GM18502 (cell line): ENCODE measurements at regions not wholly inside any gene's neighbourhood (a gene's known extent, or its start where the extent isn't known, plus 50 kb on each side); places are given as distances from the start of the nearest gene placed in this dataset.

ENCODE experiments used
- ATAC-seq: cut with Tn5 transposase; IDR thresholded peaks from one replicate; pipeline ENCODE4 v1.9.1; 2021; ENCODE audit warnings: mild to moderate bottlenecking; ENCODE audit not compliant: unreplicated experiment, poor library complexity

GRCh38 chr19:28864024-28864503 is 348.9 kb downstream of the UQCRFS1 start:
- ATAC-seq, result no peak

- ATAC-seq, result no peak
These were observed 350.7 kb downstream of the UQCRFS1 start for GRCh38 chr19:28862238-28862637.

- ATAC-seq, result no peak
These were observed 353.1 kb downstream of the UQCRFS1 start for GRCh38 chr19:28859811-28860210.

DNA sequence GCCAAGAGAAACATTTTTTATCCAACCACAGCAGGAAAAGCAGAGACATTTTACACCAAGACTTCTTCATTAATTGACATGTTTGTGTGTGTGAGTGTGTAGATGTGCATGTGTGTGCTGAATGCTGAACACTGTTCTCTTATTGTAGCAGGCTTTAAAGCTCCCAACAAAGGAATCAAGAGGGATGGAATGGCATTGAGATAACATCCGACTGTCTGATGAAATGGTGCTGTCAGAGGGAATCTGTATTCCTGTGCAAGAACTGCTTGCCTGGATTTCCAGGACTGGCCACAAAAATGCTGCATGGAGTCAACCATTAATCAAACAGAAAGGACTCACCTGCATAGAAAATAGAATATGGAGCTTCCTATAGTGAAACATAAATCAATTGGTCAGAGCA is 354.0 kb downstream of the UQCRFS1 start:
- ATAC-seq, result no peak

GRCh38 chr19:28857967-28858366 is 355.0 kb downstream of the UQCRFS1 start:
- ATAC-seq, result no peak

DNA sequence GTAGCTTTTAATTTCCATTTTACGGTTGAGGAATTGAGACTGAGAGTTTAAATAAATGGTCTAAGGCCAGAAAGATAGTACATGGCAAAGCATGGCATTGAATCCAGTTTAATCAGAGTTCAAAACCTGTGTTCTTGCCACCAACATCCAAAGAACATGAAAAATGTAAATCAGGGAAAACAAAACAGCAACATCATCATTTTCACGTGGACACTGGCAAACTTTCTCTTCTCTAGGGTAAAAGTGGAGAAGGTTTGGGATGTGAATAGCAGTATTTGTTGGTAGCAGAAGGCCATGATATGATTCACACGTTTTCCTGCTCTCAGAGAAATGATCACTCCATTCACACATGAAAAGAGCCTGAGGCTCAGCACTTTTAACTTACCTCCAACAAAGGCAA is 357.7 kb downstream of the UQCRFS1 start:
- no peak for ATAC-seq

GRCh38 chr19:28847468-28847867 is 365.5 kb downstream of the UQCRFS1 start:
- ATAC-seq, result no peak

DNA sequence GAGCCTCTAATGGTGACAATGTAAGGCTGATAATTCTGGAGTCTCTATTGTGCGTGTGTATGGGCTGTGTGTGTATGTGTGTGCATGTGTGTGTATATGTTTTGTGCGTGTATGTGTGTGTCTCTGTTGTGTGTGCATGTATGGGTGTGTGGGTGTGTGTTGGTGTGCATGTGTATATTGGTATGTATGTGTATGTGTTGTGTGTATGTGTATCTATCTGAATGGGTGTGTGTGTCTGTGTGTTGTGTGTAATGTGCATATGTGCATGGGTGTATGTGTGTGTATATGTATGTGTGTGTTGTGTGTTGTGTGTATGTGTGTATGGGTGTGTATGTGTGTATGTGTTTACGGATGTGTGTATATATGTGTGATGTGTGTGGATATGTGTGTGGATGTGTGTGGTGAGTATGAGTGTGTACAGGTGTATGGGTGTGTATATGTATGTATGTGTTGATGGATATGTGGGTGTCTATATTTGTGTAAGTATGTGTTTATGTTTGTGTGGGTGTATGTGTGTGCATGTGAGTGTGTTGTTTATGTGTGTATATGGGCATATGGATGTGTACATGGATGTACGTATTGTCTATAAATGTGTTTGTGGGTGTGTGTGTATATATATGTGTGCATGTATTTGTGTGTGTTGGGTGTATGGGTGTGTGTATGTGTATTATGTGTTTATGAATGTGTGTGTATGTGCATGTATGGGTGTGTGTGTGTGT is 366.7 kb downstream of the UQCRFS1 start:
- ATAC-seq, result no peak

DNA sequence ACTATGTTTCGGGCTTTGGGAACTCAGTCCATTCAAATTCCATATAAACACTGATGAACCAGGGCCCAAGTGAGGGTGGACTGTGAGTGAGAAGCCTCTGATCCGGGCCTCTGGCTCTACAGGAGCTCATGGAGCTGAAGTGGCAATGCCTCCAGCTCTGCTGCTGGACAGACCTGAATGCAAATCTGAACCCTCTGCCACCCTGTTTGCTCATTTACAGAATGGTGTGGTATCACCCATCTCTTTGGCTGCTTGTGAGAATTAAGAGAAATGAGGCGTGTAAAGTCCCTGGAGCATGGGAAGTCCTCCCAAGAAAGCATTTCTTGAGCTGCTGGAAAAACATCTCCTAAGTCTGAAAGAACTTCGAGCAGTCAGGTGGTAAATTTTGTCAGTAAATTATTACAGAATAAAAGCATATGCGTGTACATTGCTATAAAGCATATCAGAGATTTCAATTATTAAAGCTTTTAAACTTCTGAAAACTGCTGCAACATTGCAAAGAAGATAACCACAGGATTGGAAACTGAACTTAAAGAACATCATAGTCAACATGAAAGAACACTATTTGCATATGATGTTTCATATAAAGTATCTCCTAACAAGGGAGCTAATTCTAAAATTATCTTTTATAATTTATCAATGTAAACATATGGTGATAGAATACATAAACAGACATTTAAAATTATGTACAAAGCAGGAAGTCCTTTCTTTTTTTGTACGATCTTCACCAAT is 369.0 kb downstream of the UQCRFS1 start:
- ATAC-seq, result no peak

DNA sequence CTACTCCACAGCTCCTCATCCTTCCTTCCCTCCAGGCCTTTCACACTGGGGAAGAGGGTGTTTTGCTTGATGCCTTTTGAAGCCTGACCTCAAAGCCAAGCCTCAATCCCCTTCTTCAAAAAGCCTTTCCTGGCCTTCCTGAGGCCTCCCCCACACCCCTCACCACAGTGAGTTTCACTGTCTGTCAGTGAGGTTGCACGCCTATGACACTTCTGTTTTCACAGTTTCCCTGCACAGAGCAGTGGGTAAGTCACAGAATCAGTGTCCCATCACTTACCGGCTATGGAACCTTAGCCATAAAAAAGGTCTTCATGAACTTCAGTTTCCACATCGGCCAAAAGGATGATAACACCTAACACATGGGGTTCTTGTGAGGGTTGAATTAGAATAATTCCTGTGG is 371.4 kb downstream of the UQCRFS1 start:
- no peak for ATAC-seq

GRCh38 chr19:28840891-28841290 is 372.1 kb downstream of the UQCRFS1 start:
- no peak for ATAC-seq

DNA sequence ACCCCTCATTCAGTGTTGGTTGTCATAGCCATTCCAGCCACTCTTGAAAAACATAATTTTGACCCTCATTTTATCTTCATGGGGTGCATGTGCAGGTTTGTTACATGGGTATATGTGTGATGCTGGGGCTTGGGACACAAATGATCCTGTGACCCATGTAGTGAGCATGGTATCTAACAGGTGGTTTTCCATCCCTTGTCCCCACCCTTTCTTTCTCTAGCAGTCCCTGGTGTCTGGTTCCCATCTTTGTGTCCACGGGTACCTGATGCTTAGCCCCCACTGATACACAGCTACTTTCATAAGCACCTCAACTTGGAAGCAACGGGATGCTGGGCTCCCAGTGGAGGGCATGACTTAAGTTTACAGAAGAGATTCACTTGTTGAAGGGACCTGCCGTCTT is 373.5 kb downstream of the UQCRFS1 start:
- no peak for ATAC-seq

GRCh38 chr19:28838909-28839308 is 374.0 kb downstream of the UQCRFS1 start:
- ATAC-seq, result no peak

DNA sequence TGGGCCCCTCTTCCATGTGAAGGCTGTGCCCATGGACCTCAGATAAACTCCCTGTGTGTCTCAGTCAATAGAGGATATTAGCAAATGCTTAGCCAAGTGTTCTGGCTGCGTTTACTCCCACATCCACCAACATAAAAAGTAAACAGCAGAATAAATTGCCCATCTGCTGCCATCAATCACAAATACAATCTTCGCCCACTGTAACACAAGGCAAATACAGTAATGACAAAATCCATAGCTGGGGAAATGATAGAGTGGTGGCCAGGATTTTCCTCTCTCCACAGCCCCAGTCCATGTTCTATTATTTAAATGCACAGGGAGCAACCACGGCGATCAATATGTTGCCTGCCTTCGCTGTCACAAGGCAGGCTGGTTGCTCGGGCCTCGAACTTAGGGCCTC is 376.5 kb downstream of the UQCRFS1 start:
- ATAC-seq, result no peak

- no peak for ATAC-seq
These were observed 378.0 kb downstream of the UQCRFS1 start for GRCh38 chr19:28834996-28835395.

DNA sequence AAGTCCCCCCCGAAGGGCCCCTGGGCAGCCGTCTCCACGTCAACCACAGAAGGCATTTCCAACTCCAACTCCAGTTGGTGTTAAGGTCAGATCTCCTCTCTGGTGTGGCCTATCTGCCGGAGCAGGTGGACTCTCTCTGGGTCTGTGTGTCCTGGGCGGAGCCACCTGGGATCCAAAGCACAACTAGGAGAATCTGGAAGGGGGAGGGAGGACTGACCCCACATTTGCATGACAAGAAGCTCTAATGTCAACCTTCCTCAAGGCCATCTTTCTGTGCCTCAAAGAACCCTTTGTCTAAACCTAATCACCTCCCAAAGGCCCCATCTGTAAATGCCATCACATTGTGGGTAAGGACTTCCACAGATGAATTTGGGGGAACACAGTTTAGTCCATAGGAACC is 381.5 kb downstream of the UQCRFS1 start:
- ATAC-seq, result no peak

- ATAC-seq, result no peak
These were observed 383.2 kb downstream of the UQCRFS1 start for GRCh38 chr19:28829762-28830161.

GRCh38 chr19:28829359-28829758 is 383.6 kb downstream of the UQCRFS1 start:
- ATAC-seq, result no peak

DNA sequence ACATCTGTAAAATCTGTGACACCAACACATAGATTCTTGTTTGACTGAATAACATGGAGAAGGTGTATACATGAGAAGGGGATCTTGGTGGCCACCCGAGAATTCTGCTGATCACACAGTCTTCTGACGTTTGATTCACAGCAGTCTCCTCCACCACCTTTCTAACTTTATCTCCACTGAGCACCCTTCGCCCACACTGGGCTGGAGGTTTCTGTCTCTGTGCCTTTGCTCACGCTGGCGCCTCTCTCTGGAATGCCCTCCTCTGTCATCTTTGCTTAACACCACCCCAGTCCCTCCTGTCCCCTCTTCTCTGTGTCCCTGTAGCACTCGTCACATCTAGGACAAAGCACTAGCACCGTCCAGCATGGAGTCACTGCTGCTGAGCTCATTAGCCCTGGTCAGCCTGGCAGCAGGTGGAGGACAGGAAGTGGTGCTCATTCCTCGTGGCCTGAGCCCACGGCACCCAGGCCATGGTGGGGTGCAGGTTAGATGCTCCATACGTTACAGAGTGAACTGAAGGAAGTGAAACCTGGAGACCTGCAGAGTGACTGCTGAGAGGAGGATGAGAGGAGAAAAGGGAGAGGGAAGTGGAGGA is 384.6 kb downstream of the UQCRFS1 start:
- ATAC-seq, result no peak

DNA sequence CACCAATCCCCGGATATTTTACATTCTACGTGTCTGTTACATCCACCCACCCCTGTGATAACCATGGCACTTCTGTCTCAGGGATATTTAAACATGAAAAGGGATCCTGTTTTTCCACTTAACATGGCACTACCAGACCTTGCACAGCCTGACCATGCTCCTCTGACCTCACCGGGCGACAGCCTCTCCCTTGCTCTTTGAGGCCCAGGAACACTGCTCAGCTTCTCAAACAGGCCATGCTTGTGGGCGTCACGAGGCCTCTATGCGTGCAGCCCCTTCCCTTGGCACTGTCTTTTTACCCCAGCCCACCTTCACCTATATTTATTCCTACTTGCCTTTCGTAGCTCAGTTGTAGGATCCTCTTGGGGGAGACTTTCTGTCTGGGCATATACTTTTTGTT is 385.6 kb downstream of the UQCRFS1 start:
- no peak for ATAC-seq

GRCh38 chr19:28823338-28823961 is 389.5 kb downstream of the UQCRFS1 start:
- ATAC-seq, result no peak
